HG03039 (cell line): ENCODE measurements at regions not wholly inside any gene's neighbourhood (a gene's known extent, or its start where the extent isn't known, plus 50 kb on each side); places are given as distances from the start of the nearest gene placed in this dataset.
"Not testable (repeated sequence)": the region's sequence is repeated elsewhere in the genome, so short reads cannot be mapped to it uniquely, and the experiment has no call there.

Experiments used
- ATAC-seq: cut with Tn5 transposase; IDR thresholded peaks from one replicate; pipeline ENCODE4 v1.9.1; 2021; ENCODE audit warnings: mild to moderate bottlenecking, moderate library complexity; ENCODE audit not compliant: unreplicated experiment

- no peak for ATAC-seq
These were observed 142.2 kb upstream of the LRRC3B start for GRCh38 chr3:26480377-26480776.

GRCh38 chr3:26484140-26484539, 138.4 kb upstream of the LRRC3B start:
- no peak for ATAC-seq

GRCh38 chr3:26498271-26498670, 124.3 kb upstream of the LRRC3B start:
- ATAC-seq, result no peak

- ATAC-seq, result no peak
These were observed 117.2 kb upstream of the LRRC3B start for GRCh38 chr3:26505399-26505798.

GRCh38 chr3:26514445-26515029, 108.0 kb upstream of the LRRC3B start:
- not testable (repeated sequence) for ATAC-seq

- ATAC-seq, result no peak
These were observed 107.2 kb upstream of the LRRC3B start for GRCh38 chr3:26515351-26515750.

GRCh38 chr3:26521261-26521660, 101.3 kb upstream of the LRRC3B start:
- ATAC-seq, result no peak

- no peak for ATAC-seq
These were observed 99.7 kb upstream of the LRRC3B start for GRCh38 chr3:26522919-26523318.

- no peak for ATAC-seq
These were observed 97.6 kb upstream of the LRRC3B start for GRCh38 chr3:26525013-26525412.

GRCh38 chr3:26535151-26535550, 87.4 kb upstream of the LRRC3B start:
- no peak for ATAC-seq

- ATAC-seq, result no peak
These were observed 85.6 kb upstream of the LRRC3B start for GRCh38 chr3:26536955-26537354.

- ATAC-seq, result no peak
These were observed 72.2 kb upstream of the LRRC3B start for GRCh38 chr3:26550413-26550812.

- no peak for ATAC-seq
These were observed 65.9 kb upstream of the LRRC3B start for GRCh38 chr3:26556637-26557036.

GRCh38 chr3:26558257-26558656, 64.3 kb upstream of the LRRC3B start:
- no peak for ATAC-seq

- no peak for ATAC-seq
These were observed 63.3 kb upstream of the LRRC3B start for GRCh38 chr3:26559227-26559626.

- ATAC-seq, result no peak
These were observed 62.5 kb upstream of the LRRC3B start for GRCh38 chr3:26560081-26560480.

GRCh38 chr3:26562021-26562768, 60.4 kb upstream of the LRRC3B start:
- no peak for ATAC-seq
